Activated CD4-positive, alpha-beta T cell treated with anti-CD3 and anti-CD28 coated beads, Interleukin-2, Interleukin-6, amounts not matched to agents 100 ng/mL and 50 ng/mL, durations not matched to agents 16 hours and 8 hours (primary cell): ENCODE measurements at regions not wholly inside any gene's neighbourhood (a gene's known extent, or its start where the extent isn't known, plus 50 kb on each side); places are given as distances from the start of the nearest gene placed in this dataset.
"Not testable (repeated sequence)": the region's sequence is repeated elsewhere in the genome, so short reads cannot be mapped to it uniquely, and the experiment has no call there.

Experiments used
- DNase-seq: peaks from one replicate; pipeline ENCODE4 v3.0.0-alpha.2; 2020

- no peak for DNase-seq
Observed at GRCh38 chr11:114758627-114759026, 80.3 kb downstream of the NXPE2 start.

GRCh38 chr11:114762408-114762807, 84.1 kb downstream of the NXPE2 start:
- peak; percentile 14 for DNase-seq

- no peak for DNase-seq
Observed at GRCh38 chr11:114764563-114764962, 86.2 kb downstream of the NXPE2 start.

GRCh38 chr11:114771172-114771571, 92.8 kb downstream of the NXPE2 start:
- no peak for DNase-seq

GRCh38 chr11:114773541-114774338, 95.4 kb downstream of the NXPE2 start:
- DNase-seq: no peak

- peak; percentile 49 for DNase-seq
Observed at GRCh38 chr11:114774599-114775361, 96.5 kb downstream of the NXPE2 start.

- no peak for DNase-seq
Observed at GRCh38 chr11:114775875-114776621, 97.7 kb downstream of the NXPE2 start.

- peak; percentile 4 for DNase-seq
Observed at GRCh38 chr11:114776956-114777355, 98.6 kb downstream of the NXPE2 start.

GRCh38 chr11:114779189-114779588, 100.9 kb downstream of the NXPE2 start:
- no peak for DNase-seq

- no peak for DNase-seq
Observed at GRCh38 chr11:114782650-114783310, 104.5 kb downstream of the NXPE2 start.

GRCh38 chr11:114783805-114784204, 105.5 kb downstream of the NXPE2 start:
- DNase-seq: no peak

- DNase-seq: no peak
Observed at GRCh38 chr11:114784216-114784615, 105.9 kb downstream of the NXPE2 start.

GRCh38 chr11:114784891-114785290, 106.6 kb downstream of the NXPE2 start:
- DNase-seq: no peak

GRCh38 chr11:114785820-114786219, 107.5 kb downstream of the NXPE2 start:
- no peak for DNase-seq

- no peak for DNase-seq
Observed at GRCh38 chr11:114787126-114787525, 108.8 kb downstream of the NXPE2 start.

- no peak for DNase-seq
Observed at GRCh38 chr11:114790910-114791309, 112.6 kb downstream of the NXPE2 start.

- no peak for DNase-seq
Observed at GRCh38 chr11:114794048-114794684, 115.8 kb downstream of the NXPE2 start.

- DNase-seq: no peak
Observed at GRCh38 chr11:114796954-114797721, 118.8 kb downstream of the NXPE2 start.

- no peak for DNase-seq
Observed at GRCh38 chr11:114799476-114799875, 121.1 kb downstream of the NXPE2 start.

GRCh38 chr11:114801773-114802172, 123.4 kb downstream of the NXPE2 start:
- no peak for DNase-seq

- no peak for DNase-seq
Observed at GRCh38 chr11:114802878-114803277, 124.6 kb downstream of the NXPE2 start.

- not testable (repeated sequence) for DNase-seq
Observed at GRCh38 chr11:114805431-114805830, 127.1 kb downstream of the NXPE2 start.
